ENCODE measurements at regions not wholly inside any gene's neighbourhood (a gene's known extent, or its start where the extent isn't known, plus 50 kb on each side); places are given as distances from the start of the nearest gene placed in this dataset.

GRCh38 chr12:97300431-97300830, 162.2 kb upstream of the RMST start:
- no peak overlapping the region for H3K27ac ChIP-seq (ENCODE audit: low read length)
- no peaks in the 10 kb centered on the region for H3K36me3 ChIP-seq (ENCODE audit: control insufficient read depth in 2 of 2, extremely low read depth in 1 of 2, insufficient read depth in 1 of 2, low read length in 1 of 2)
- Mint-ChIP-seq H3K9me3 (peaks cover under 1 to 2% (median under 1%) of the 10 kb centered on the region in 3 donors), H3K4me3 (no peak overlapping the region), H3K4me1 (no peaks in the 10 kb centered on the region), H3K27ac (no peak overlapping the region), H3K36me3 (no peaks in the 10 kb centered on the region), H3K27me3 (peaks cover 6 to 34% of the 10 kb centered on the region in 2 donors)
- peaks cover 0 to 2% of the 10 kb centered on the region in 2 experiments for H3K27me3 ChIP-seq (replicated peaks in 1 of 2; ENCODE audit: control insufficient read depth in 2 of 2, extremely low read depth in 1 of 2, insufficient read depth in 2 of 2, low read length in 1 of 2)
- ChIA-PET CTCF (no interaction called here), POLR2A (no interaction called here)
- ATAC-seq (replicated peaks in 1 of 4) (no peak), DNase-seq (no peak)
- no peak overlapping the region for H3K4me3 ChIP-seq (ENCODE audit: control insufficient read depth in 1 of 2, extremely low read depth in 1 of 2, low read length in 1 of 2)
- H3K9me3 ChIP-seq, result no peaks in the 10 kb centered on the region
- 100% methylated on average over 2 of the region's 5 CpGs for WGBS (ENCODE audit: insufficient coverage)
- H3K4me1 ChIP-seq (ENCODE audit: control insufficient read depth in 1 of 2, extremely low read depth in 1 of 2, insufficient read depth in 2 of 2, low read length in 2 of 2), result no peaks in the 10 kb centered on the region

- CTCF ChIA-PET, result no interaction called here
Measured at GRCh38 chr12:97300891-97301290, 161.7 kb upstream of the RMST start.

GRCh38 chr12:97301576-97301975, 161.0 kb upstream of the RMST start:
- H3K27me3 ChIP-seq (replicated peaks in 1 of 2; ENCODE audit: control insufficient read depth in 2 of 2, extremely low read depth in 1 of 2, insufficient read depth in 2 of 2, low read length in 1 of 2), result no peaks in the 10 kb centered on the region
- ATAC-seq (replicated peaks in 1 of 4) (no peak), DNase-seq (no peak)
- H3K4me1 ChIP-seq (ENCODE audit: control insufficient read depth in 1 of 2, extremely low read depth in 1 of 2, insufficient read depth in 2 of 2, low read length in 2 of 2), result no peaks in the 10 kb centered on the region
- Mint-ChIP-seq H3K36me3 (no peaks in the 10 kb centered on the region), H3K27ac (no peak overlapping the region), H3K4me1 (no peaks in the 10 kb centered on the region), H3K4me3 (no peak overlapping the region), H3K9me3 (no peaks in the 10 kb centered on the region), H3K27me3 (peaks cover 6 to 31% of the 10 kb centered on the region in 2 donors)
- H3K36me3 ChIP-seq (ENCODE audit: control insufficient read depth in 2 of 2, extremely low read depth in 1 of 2, insufficient read depth in 1 of 2, low read length in 1 of 2), result no peaks in the 10 kb centered on the region
- H3K4me3 ChIP-seq (ENCODE audit: control insufficient read depth in 1 of 2, extremely low read depth in 1 of 2, low read length in 1 of 2), result no peak overlapping the region
- POLR2A ChIA-PET, result interaction anchor here in 1 of 2 donors (0.6 kb wide), 1 partner anchor 682 kb away, joined by 3 read pairs; no protein-coding TSS in a partner anchor
- H3K27ac ChIP-seq (ENCODE audit: low read length), result no peak overlapping the region
- H3K9me3 ChIP-seq, result no peaks in the 10 kb centered on the region
- CTCF ChIA-PET, result interaction anchor here in 1 of 2 donors (0.7 kb wide), 1 partner anchor 149 kb away, joined by 3 read pairs; no protein-coding TSS in a partner anchor
- WGBS (ENCODE audit: insufficient coverage), result 60% methylated on average over 1 of the region's 3 CpGs

More at GRCh38 chr12:97300891-97301290, 161.7 kb upstream of the RMST start:
- no peaks in the 10 kb centered on the region for H3K36me3 Mint-ChIP-seq
- H3K4me3 ChIP-seq (ENCODE audit: control insufficient read depth in 1 of 2, extremely low read depth in 1 of 2, low read length in 1 of 2), result no peak overlapping the region
- H3K4me1 ChIP-seq (ENCODE audit: control insufficient read depth in 1 of 2, extremely low read depth in 1 of 2, insufficient read depth in 2 of 2, low read length in 2 of 2), result no peaks in the 10 kb centered on the region
- H3K27ac Mint-ChIP-seq, result no peak overlapping the region
- H3K27me3 Mint-ChIP-seq, result peaks cover 6 to 34% of the 10 kb centered on the region in 2 donors
- H3K36me3 ChIP-seq (ENCODE audit: control insufficient read depth in 2 of 2, extremely low read depth in 1 of 2, insufficient read depth in 1 of 2, low read length in 1 of 2), result no peaks in the 10 kb centered on the region
- H3K9me3 ChIP-seq, result no peaks in the 10 kb centered on the region
- no peaks in the 10 kb centered on the region for H3K4me1 Mint-ChIP-seq
- H3K4me3 Mint-ChIP-seq, result no peak overlapping the region
- H3K9me3 Mint-ChIP-seq, result peaks cover 0 to under 1% (median 0%) of the 10 kb centered on the region in 3 donors
- no peak for ATAC-seq (replicated peaks in 1 of 4)
- POLR2A ChIA-PET, result no interaction called here
- H3K27me3 ChIP-seq (replicated peaks in 1 of 2; ENCODE audit: control insufficient read depth in 2 of 2, extremely low read depth in 1 of 2, insufficient read depth in 2 of 2, low read length in 1 of 2), result no peaks in the 10 kb centered on the region
- WGBS (ENCODE audit: insufficient coverage), result no CpG with 5 or more reads among the region's 1 CpG
- no peak overlapping the region for H3K27ac ChIP-seq (ENCODE audit: low read length)
- no peak for DNase-seq

GRCh38 chr12:97305651-97306050, 157.0 kb upstream of the RMST start:
- H3K36me3 ChIP-seq (ENCODE audit: control insufficient read depth in 2 of 2, extremely low read depth in 1 of 2, insufficient read depth in 1 of 2, low read length in 1 of 2), result no peaks in the 10 kb centered on the region
- H3K27ac ChIP-seq (ENCODE audit: low read length), result no peak overlapping the region
- ATAC-seq (replicated peaks in 1 of 4) (no peak), DNase-seq (no peak)
- H3K27me3 ChIP-seq (replicated peaks in 1 of 2; ENCODE audit: control insufficient read depth in 2 of 2, extremely low read depth in 1 of 2, insufficient read depth in 2 of 2, low read length in 1 of 2), result no peaks in the 10 kb centered on the region
- H3K4me3 ChIP-seq (ENCODE audit: control insufficient read depth in 1 of 2, extremely low read depth in 1 of 2, low read length in 1 of 2), result no peak overlapping the region
- Mint-ChIP-seq H3K27ac (no peak overlapping the region), H3K9me3 (no peaks in the 10 kb centered on the region), H3K27me3 (peaks cover 6 to 10% of the 10 kb centered on the region in 2 donors), H3K36me3 (no peaks in the 10 kb centered on the region), H3K4me3 (no peak overlapping the region), H3K4me1 (peaks cover 0 to 2% (median 0%) of the 10 kb centered on the region in 3 donors)
- WGBS (ENCODE audit: insufficient coverage), result 87% methylated on average over 4 of the region's 4 CpGs
- H3K4me1 ChIP-seq (ENCODE audit: control insufficient read depth in 1 of 2, extremely low read depth in 1 of 2, insufficient read depth in 2 of 2, low read length in 2 of 2), result no peaks in the 10 kb centered on the region
- CTCF ChIA-PET, result interaction anchor here in 1 of 2 donors (6.0 kb wide), 1 partner anchor 727 kb away, joined by 52 read pairs; no protein-coding TSS in a partner anchor
- POLR2A ChIA-PET, result interaction anchor here in 1 of 2 donors (0.5 kb wide), 1 partner anchor 319 kb away, joined by 5 read pairs; no protein-coding TSS in a partner anchor
- H3K9me3 ChIP-seq, result no peaks in the 10 kb centered on the region

DNA sequence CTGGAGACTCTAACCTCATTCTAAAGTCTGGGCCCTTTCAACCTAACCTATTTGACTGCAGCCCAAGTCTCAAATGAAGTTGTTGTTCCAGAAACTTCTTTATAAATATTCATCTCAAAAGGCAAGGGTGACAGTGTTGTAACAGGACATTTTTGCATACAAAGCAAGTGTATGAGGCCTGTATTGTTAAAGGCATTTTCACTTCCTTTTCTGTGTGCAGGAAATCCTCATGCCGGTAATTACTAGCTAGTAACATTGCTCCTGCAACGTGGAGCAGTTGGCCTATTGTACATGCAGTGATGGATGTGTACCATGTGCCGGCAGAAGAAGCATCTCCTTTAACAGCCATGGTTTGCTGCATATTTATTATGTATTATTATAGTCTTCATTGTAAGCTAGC, 156.5 kb upstream of the RMST start:
- Histone ChIP-seq H3K36me3 (ENCODE audit: control insufficient read depth in 2 of 2, extremely low read depth in 1 of 2, insufficient read depth in 1 of 2, low read length in 1 of 2) (no peaks in the 10 kb centered on the region), H3K27me3 (replicated peaks in 1 of 2; ENCODE audit: control insufficient read depth in 2 of 2, extremely low read depth in 1 of 2, insufficient read depth in 2 of 2, low read length in 1 of 2) (no peaks in the 10 kb centered on the region), H3K4me3 (ENCODE audit: control insufficient read depth in 1 of 2, extremely low read depth in 1 of 2, low read length in 1 of 2) (no peak overlapping the region), H3K9me3 (no peaks in the 10 kb centered on the region), H3K4me1 (ENCODE audit: control insufficient read depth in 1 of 2, extremely low read depth in 1 of 2, insufficient read depth in 2 of 2, low read length in 2 of 2) (no peaks in the 10 kb centered on the region), H3K27ac (ENCODE audit: low read length) (no peak overlapping the region)
- H3K36me3 Mint-ChIP-seq, result no peaks in the 10 kb centered on the region
- H3K4me1 Mint-ChIP-seq, result peaks cover 0 to 2% (median 0%) of the 10 kb centered on the region in 3 donors
- no peak for ATAC-seq (replicated peaks in 1 of 4)
- H3K27me3 Mint-ChIP-seq, result peaks cover 6 to 11% of the 10 kb centered on the region in 2 donors
- POLR2A ChIA-PET, result no interaction called here
- no peak for DNase-seq
- no peaks in the 10 kb centered on the region for H3K9me3 Mint-ChIP-seq
- CTCF ChIA-PET, result interaction anchor here (1.0 to 6.0 kb wide), 2 partner anchors 727 to 728 kb away, joined by 5 to 52 read pairs; no protein-coding TSS in a partner anchor
- H3K4me3 Mint-ChIP-seq, result no peak overlapping the region
- H3K27ac Mint-ChIP-seq, result no peak overlapping the region
- no CpG with 5 or more reads among the region's 3 CpGs for WGBS (ENCODE audit: insufficient coverage)

GRCh38 chr12:97308576-97309198, 153.9 kb upstream of the RMST start:
- WGBS (ENCODE audit: insufficient coverage), result no CpG with 5 or more reads among the region's 1 CpG
- ChIA-PET CTCF (interaction anchor here (1.0 to 6.0 kb wide), 5 partner anchors 11 to 733 kb away, joined by 3 to 52 read pairs (median 4); no protein-coding TSS in a partner anchor), POLR2A (no interaction called here)
- Histone ChIP-seq H3K27me3 (replicated peaks in 1 of 2; ENCODE audit: control insufficient read depth in 2 of 2, extremely low read depth in 1 of 2, insufficient read depth in 2 of 2, low read length in 1 of 2) (no peaks in the 10 kb centered on the region), H3K9me3 (no peaks in the 10 kb centered on the region), H3K4me1 (ENCODE audit: control insufficient read depth in 1 of 2, extremely low read depth in 1 of 2, insufficient read depth in 2 of 2, low read length in 2 of 2) (no peaks in the 10 kb centered on the region), H3K4me3 (ENCODE audit: control insufficient read depth in 1 of 2, extremely low read depth in 1 of 2, low read length in 1 of 2) (no peak overlapping the region), H3K27ac (ENCODE audit: low read length) (no peak overlapping the region), H3K36me3 (ENCODE audit: control insufficient read depth in 2 of 2, extremely low read depth in 1 of 2, insufficient read depth in 1 of 2, low read length in 1 of 2) (no peaks in the 10 kb centered on the region)
- Mint-ChIP-seq H3K27ac (no peak overlapping the region), H3K4me3 (no peak overlapping the region), H3K4me1 (peaks cover 0 to 2% (median 0%) of the 10 kb centered on the region in 3 donors), H3K27me3 (peaks cover 4 to 13% of the 10 kb centered on the region in 2 donors), H3K36me3 (no peaks in the 10 kb centered on the region), H3K9me3 (no peaks in the 10 kb centered on the region)
- DNase-seq (peak in 4 of 35 experiments; percentile 3 to 75 (median 13)), ATAC-seq (replicated peaks in 1 of 4) (peak in 1 of 4 experiments; percentile 32)

Data from T-cell (primary cell).